Endothelial cell of umbilical vein (primary cell): ENCODE measurements at regions not wholly inside any gene's neighbourhood (a gene's known extent, or its start where the extent isn't known, plus 50 kb on each side); places are given as distances from the start of the nearest gene placed in this dataset.

Experiments used
- BruUV-seq: library from RNA; stranded (reverse); fragments of 400-500 nt; replicated peaks from 2 replicates; lab custom pipeline; 2021; lab: Mats Ljungman, UMichigan
- CTCF ChIA-PET: fragments of 300-600, 350-600 bp; sonication (Branson Sonifier 250); formaldehyde crosslinking; loops from one replicate; lab custom pipeline; 2021; ENCODE audit warnings: antibody characterized with exemption, inconsistent platforms; lab: Charles Lee
- POLR2A ChIA-PET: fragments of 300-600, 350-600 bp; sonication (Branson Sonifier 250); formaldehyde crosslinking; loops from one replicate; lab custom pipeline; 2021; ENCODE audit warnings: antibody characterized with exemption, inconsistent platforms; lab: Charles Lee
- DNase-seq: peaks from one replicate; pipeline ENCODE4 v3.0.0-alpha.2; 2011; ENCODE audit warnings: low read depth, low spot score
- FAIRE-seq: peaks from 2 replicates; lab custom pipeline; 2011; peaks lifted over from hg19 to GRCh38; lab: Jason Lieb, UNC
- H2AFZ ChIP-seq: 2 replicates; pipeline ENCODE4 v1.6.0; 2012; ENCODE audit warnings: low read depth, low read length, control low read depth, inconsistent platforms
- H3K27ac ChIP-seq: 2 replicates; pipeline ENCODE4 v1.5.1; 2011; ENCODE audit warnings: low read depth, mild to moderate bottlenecking, control low read depth, low read length, moderate library complexity; ENCODE audit not compliant: insufficient read depth
- H3K27me3 ChIP-seq, 2 experiments: 2 replicates each; pipeline versions ENCODE4 v1.6.0 to v1.6.1; 2011; ENCODE audit warnings: low read length in 2 of 2, mixed read lengths in 1 of 2; ENCODE audit not compliant: control insufficient read depth in 2 of 2, insufficient read depth in 2 of 2
- H3K36me3 ChIP-seq, 2 experiments: 2 replicates in 1 of 2; 3 replicates in 1 of 2; pipeline ENCODE4 v1.5.1; 2011; ENCODE audit warnings: low read length in 2 of 2, mild to moderate bottlenecking in 1 of 2, moderate library complexity in 1 of 2; ENCODE audit not compliant: control insufficient read depth in 2 of 2, insufficient read depth in 2 of 2; ENCODE audit errors: extremely low read depth in 1 of 2
- H3K4me1 ChIP-seq: 3 replicates; pipeline ENCODE4 v1.5.1; 2011; ENCODE audit warnings: mild to moderate bottlenecking, low read length; ENCODE audit not compliant: control insufficient read depth, insufficient read depth; ENCODE audit errors: extremely low read depth
- H3K4me2 ChIP-seq: 2 replicates; pipeline ENCODE4 v1.6.1; 2011; ENCODE audit warnings: low read length, control low read depth, mixed read lengths; ENCODE audit not compliant: insufficient read depth
- H3K4me3 ChIP-seq, 3 experiments: fragments of 200-600 bp in 1 of 3; sonication (generic), shearing (Covaris generic) in 1 of 3; replicated peaks in 1 of 3; 2 replicates each; pipeline ENCODE4 v1.5.1; 2011 to 2016; ENCODE audit warnings: control low read depth in 3 of 3, low read length in 3 of 3, mild to moderate bottlenecking in 2 of 3, inconsistent platforms in 1 of 3, low read depth in 1 of 3, moderate library complexity in 1 of 3; ENCODE audit not compliant: insufficient read depth in 1 of 3
- H3K79me2 ChIP-seq: 2 replicates; pipeline ENCODE4 v1.6.0; 2012; ENCODE audit warnings: low read length, inconsistent platforms; ENCODE audit not compliant: control insufficient read depth, insufficient read depth
- H3K9ac ChIP-seq: replicated peaks from 2 replicates; pipeline ENCODE3; 2011; ENCODE audit warnings: low read length, control low read depth; ENCODE audit not compliant: insufficient read depth; ENCODE audit errors: extremely low read depth
- H3K9me1 ChIP-seq: replicated peaks from 3 replicates; pipeline ENCODE4 v1.6.0; 2011; ENCODE audit warnings: mild to moderate bottlenecking, low read length; ENCODE audit not compliant: control insufficient read depth, insufficient read depth; ENCODE audit errors: extremely low read depth
- H3K9me3 ChIP-seq: replicated peaks from 2 replicates; pipeline ENCODE4 v1.5.1; 2012; ENCODE audit warnings: low read length, inconsistent platforms; ENCODE audit not compliant: control insufficient read depth, insufficient read depth
- H4K20me1 ChIP-seq: replicated peaks from 2 replicates; pipeline ENCODE3; 2011; ENCODE audit warnings: mild to moderate bottlenecking, low read length; ENCODE audit not compliant: control insufficient read depth, insufficient read depth; ENCODE audit errors: extremely low read depth
- CTCF ChIP-seq, 2 donors: IDR thresholded peaks; 1 replicate in 1 of 2; 2 replicates in 1 of 2; pipeline ENCODE4 v1.5.1; 2011; ENCODE audit warnings: low read length in 2 of 2, mild to moderate bottlenecking in 2 of 2, moderate library complexity in 2 of 2, control low read depth in 1 of 2, inconsistent platforms in 1 of 2, low read depth in 1 of 2; ENCODE audit not compliant: insufficient read depth in 1 of 2; ENCODE audit errors: extremely low read depth in 1 of 2
- EZH2 ChIP-seq: IDR thresholded peaks from 2 replicates; pipeline ENCODE4 v1.6.1; 2012; ENCODE audit warnings: borderline replicate concordance, low read depth, mild to moderate bottlenecking, moderate library complexity, low read length, inconsistent platforms; ENCODE audit not compliant: severe bottlenecking
- FOS ChIP-seq: IDR thresholded peaks from 2 replicates; pipeline ENCODE4 v1.6.1; 2011; ENCODE audit warnings: mild to moderate bottlenecking, low read length, moderate library complexity, borderline replicate concordance; ENCODE audit not compliant: insufficient read depth
- GATA2 ChIP-seq: IDR thresholded peaks from 2 replicates; pipeline ENCODE4 v1.7.0; 2011; ENCODE audit warnings: low read depth, mild to moderate bottlenecking, moderate library complexity, mixed read lengths, low read length; ENCODE audit not compliant: insufficient read length, insufficient read depth
- JUN ChIP-seq: IDR thresholded peaks from 2 replicates; pipeline ENCODE4 v1.6.1; 2011; ENCODE audit warnings: borderline replicate concordance, low read depth; ENCODE audit not compliant: insufficient read length, insufficient read depth
- MYC ChIP-seq: IDR thresholded peaks from one replicate; pipeline ENCODE4 v1.6.1; 2011; ENCODE audit warnings: mild to moderate bottlenecking, low read depth, low read length
- POLR2A ChIP-seq: IDR thresholded peaks from 2 replicates; pipeline ENCODE4 v1.6.1; 2012; ENCODE audit warnings: low read depth, mild to moderate bottlenecking, control low read depth, low read length
- POLR2AphosphoS5 ChIP-seq: IDR thresholded peaks from 2 replicates; pipeline ENCODE4 v1.6.1; 2012; ENCODE audit warnings: low read depth, mild to moderate bottlenecking, control low read depth, low read length, moderate library complexity; ENCODE audit not compliant: insufficient read depth
- dilution Hi-C: fragments of 300-500 bp; cut with MboI; formaldehyde crosslinking; loops from one replicate; pipeline ENCODE4 v1.15.0; 2019; ENCODE audit warnings: low sequenced_read_pairs; ENCODE audit not compliant: extremely low pct_ligation_motif_present
- intact Hi-C: fragments of 100-400 bp; cut with micrococcal nuclease; formaldehyde crosslinking; loops from one replicate; pipeline ENCODE4 v1.10.0; 2022
- TF ChIP-seq, protein P1 (sequence below): IDR thresholded peaks from 2 replicates; pipeline ENCODE4 v1.6.1; 2011; ENCODE audit not compliant: insufficient read depth, insufficient read length

- FAIRE-seq (no peak), DNase-seq (no peak)
- H3K4me3 ChIP-seq = no peak overlapping the region
- H3K4me1 ChIP-seq = no peaks in the 10 kb centered on the region
- H3K9me3 ChIP-seq = no peaks in the 10 kb centered on the region
- intact Hi-C loops (no loop called here), dilution Hi-C loops (no loop called here)
- no peaks in the 10 kb centered on the region for H3K9me1 ChIP-seq
- no peaks in the 10 kb centered on the region for H3K27me3 ChIP-seq
- no peak overlapping the region for H3K27ac ChIP-seq
- POLR2A ChIA-PET = no interaction called here
- no TSS peak for BruUV-seq
- no peak overlapping the region for H3K4me2 ChIP-seq
- CTCF ChIA-PET = no interaction called here
- no peaks in the 10 kb centered on the region for H4K20me1 ChIP-seq
- H2AFZ ChIP-seq = no peak overlapping the region
- no peaks in the 10 kb centered on the region for H3K36me3 ChIP-seq
- H3K9ac ChIP-seq = no peak overlapping the region
- no peak for TF ChIP-seq POLR2A
- no peaks in the 10 kb centered on the region for H3K79me2 ChIP-seq
Observed at GRCh38 chr9:118782790-118783463, 586.3 kb downstream of the BRINP1 start.

DNA sequence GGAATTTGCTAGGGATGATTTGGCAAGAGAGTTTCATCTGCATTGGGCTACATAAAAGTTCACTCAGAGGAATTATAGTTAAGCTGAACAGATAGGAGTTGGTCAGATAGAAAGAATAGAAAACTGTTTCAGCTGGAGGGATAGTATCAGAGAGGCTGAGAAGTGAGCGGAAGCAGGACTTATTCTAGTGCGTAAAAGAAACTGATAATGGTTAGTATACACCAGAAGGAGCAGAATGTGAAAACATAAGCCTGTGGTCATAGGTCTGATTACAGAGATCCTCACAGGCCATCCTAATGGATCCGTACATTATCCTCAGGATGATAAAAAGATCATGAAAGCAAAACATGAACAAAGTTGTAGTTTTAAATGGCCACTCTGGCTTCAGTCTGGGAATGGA, 585.2 kb downstream of the BRINP1 start:
- ChIA-PET CTCF (no interaction called here), POLR2A (no interaction called here)
- Histone ChIP-seq H3K27ac (no peak overlapping the region), H4K20me1 (no peaks in the 10 kb centered on the region), H3K36me3 (no peaks in the 10 kb centered on the region), H3K27me3 (no peaks in the 10 kb centered on the region), H3K9me3 (no peaks in the 10 kb centered on the region), H3K4me3 (no peak overlapping the region), H3K4me1 (no peaks in the 10 kb centered on the region), H3K9me1 (no peaks in the 10 kb centered on the region), H3K9ac (no peak overlapping the region), H3K4me2 (no peak overlapping the region), H3K79me2 (no peaks in the 10 kb centered on the region), H2AFZ (no peak overlapping the region)
- no TSS peak for BruUV-seq
- intact Hi-C loops = no loop called here
- dilution Hi-C loops = no loop called here
- TF ChIP-seq POLR2AphosphoS5 (no peak), MYC (no peak), EZH2 (no peak), CTCF (IDR thresholded peaks at IDR 0.05; ENCODE audit: extremely low read depth in 1 of 2, insufficient read depth in 1 of 2, low read depth in 1 of 2, low read length in 2 of 2) (no peak), JUN (no peak), FOS (no peak), GATA2 (no peak), POLR2A (no peak)
- TF ChIP-seq, protein P1, sequence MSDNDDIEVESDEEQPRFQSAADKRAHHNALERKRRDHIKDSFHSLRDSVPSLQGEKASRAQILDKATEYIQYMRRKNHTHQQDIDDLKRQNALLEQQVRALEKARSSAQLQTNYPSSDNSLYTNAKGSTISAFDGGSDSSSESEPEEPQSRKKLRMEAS = no peak
- FAIRE-seq (no peak), DNase-seq (no peak)
